Heart left ventricle (tissue), 16 donors: ENCODE measurements at regions not wholly inside any gene's neighbourhood (a gene's known extent, or its start where the extent isn't known, plus 50 kb on each side); places are given as distances from the start of the nearest gene placed in this dataset.
A peak's percentile ranks its signal among the peaks of the same experiment; 100 is the strongest.

Experiments
- ATAC-seq, 4 donors: fragments of 200-7000 bp; cut with Tn5 transposase; one replicate each; pipeline ENCODE4 v1.9.1; 2020 to 2022; ENCODE audit warnings: moderate library complexity in 4 of 4, mild to moderate bottlenecking in 3 of 4, moderate number of reproducible peaks in 1 of 4
- DNase-seq, 5 donors: peaks; one replicate each; pipeline ENCODE4 v3.0.0-alpha.2; 2020
- H3K27ac ChIP-seq, 12 donors: fragments of 200-600 bp; sonication (generic) in 4 of 12; one replicate each; pipeline versions ENCODE4 v1.5.0 to v1.8.0; 2016 to 2022; ENCODE audit warnings: mild to moderate bottlenecking in 2 of 12
- H3K27me3 ChIP-seq, 9 donors: fragments of 200-600 bp; sonication (generic) in 2 of 9; one replicate each; pipeline versions ENCODE4 v1.5.1 to v1.8.0; 2016 to 2022; ENCODE audit warnings: mild to moderate bottlenecking in 3 of 9
- H3K36me3 ChIP-seq, 9 donors: fragments of 200-600 bp; sonication (generic) in 2 of 9; one replicate each; pipeline versions ENCODE4 v1.5.0 to v1.8.0; 2018 to 2022; ENCODE audit warnings: mild to moderate bottlenecking in 2 of 9
- H3K4me1 ChIP-seq, 12 donors: fragments of 200-600 bp; sonication (generic) in 4 of 12; one replicate each; pipeline versions ENCODE4 v1.5.0 to v1.8.0; 2016 to 2022; ENCODE audit warnings: mild to moderate bottlenecking in 3 of 12
- H3K4me3 ChIP-seq, 12 donors: fragments of 200-600 bp; sonication (generic) in 4 of 12; one replicate each; pipeline versions ENCODE4 v1.5.0 to v1.8.0; 2017 to 2022; ENCODE audit warnings: mild to moderate bottlenecking in 9 of 12, moderate library complexity in 4 of 12
- H3K9me3 ChIP-seq, 12 donors: fragments of 200-600 bp; sonication (generic) in 4 of 12; one replicate each; pipeline versions ENCODE4 v1.5.0 to v1.8.0; 2016 to 2022; ENCODE audit warnings: mild to moderate bottlenecking in 1 of 12
- POLR2A ChIP-seq, 2 donors: fragments of 450-650 bp; IDR thresholded peaks; one replicate each; pipeline ENCODE4 v1.6.1; 2017; ENCODE audit warnings: antibody characterized with exemption in 2 of 2, mild to moderate bottlenecking in 2 of 2, moderate library complexity in 2 of 2
- WGBS, 4 donors: extraction: QIAGEN DNeasy Blood & Tissue Kit in 2 of 4; methylation state at CpG; one replicate each; pipeline versions ENCODE4 v1.1.5 to v1.1.7; 2013 to 2018; 5-methylcytosine and 5-hydroxymethylcytosine counted together
- intact Hi-C, 10 donors: fragments of 100-400 bp; cut with DNase I; formaldehyde crosslinking; loops; one replicate each; pipeline versions ENCODE4 v1.11.1 to v1.14.2; 2022
- TF ChIP-seq, protein P1 (sequence below), 12 donors: fragments of 200-600 bp; sonication (generic) in 4 of 12; IDR thresholded peaks; one replicate each; pipeline versions ENCODE4 v1.5.0 to v1.8.0; 2018 to 2022; ENCODE audit warnings: antibody characterized with exemption in 12 of 12, mild to moderate bottlenecking in 5 of 12
- donor health status: ischemic (EF 13 %, LVEDD 7.1; RV severe dilation, severe dysfunction).
- donor health status: healthy with polysubstance abuse.
- donor health status: DM: no; HTN: yes; CAD: no.
- donor health status: DM: no; HTN: no; CAD: no.
- donor health status: ischemic (EF 25% LVEDD 6.9; RV normal size, moderate dysfunction).
- donor health status: ischemic (EF 25% LVEDD 5.7; RV mildly dilated, moderate dysfunction).
- donor health status: healthy.
- donor health status: DM: yes; HTN: yes; CAD: no.
- donor health status: ischemic (EF 35%, LVEDD 5.7; RV mildly dilated, moderate dysfunction).
- donor health status: nonischemic (EF 11% LVEDD 7.7; RV severe dilation, severe dysfunction).
- donor health status: DM: yes; HTN: yes; CAD: no.
- donor health status: PGD.
- donor health status: ischemic (EF 29% LVEDD 5.4; RV normal size, mild dysfunction).
- donor health status: nonischemic (EF 23%, LVEDD 6.1; RV moderate dilation, normal function).

DNA sequence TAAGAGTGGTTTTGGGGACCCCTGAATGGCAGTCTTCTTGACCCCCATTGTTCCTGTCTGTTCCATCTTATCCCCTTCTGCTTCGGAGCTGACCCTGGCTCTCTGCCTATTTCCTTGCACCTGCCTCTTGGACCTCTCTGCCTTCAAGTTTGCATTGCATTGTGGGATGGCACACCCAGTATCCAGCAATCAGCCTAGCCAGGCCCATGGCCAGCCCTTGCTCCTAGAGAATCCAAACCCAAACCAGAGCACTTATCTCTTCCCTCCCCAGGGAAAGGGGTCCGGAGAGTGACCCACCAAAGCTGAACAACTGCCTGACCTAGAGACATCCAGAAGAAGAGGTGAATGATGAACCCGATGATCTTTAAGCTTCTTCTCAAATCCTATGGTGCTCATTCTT is 607.3 kb upstream of the CADM1 start:
- TF ChIP-seq, protein P1, sequence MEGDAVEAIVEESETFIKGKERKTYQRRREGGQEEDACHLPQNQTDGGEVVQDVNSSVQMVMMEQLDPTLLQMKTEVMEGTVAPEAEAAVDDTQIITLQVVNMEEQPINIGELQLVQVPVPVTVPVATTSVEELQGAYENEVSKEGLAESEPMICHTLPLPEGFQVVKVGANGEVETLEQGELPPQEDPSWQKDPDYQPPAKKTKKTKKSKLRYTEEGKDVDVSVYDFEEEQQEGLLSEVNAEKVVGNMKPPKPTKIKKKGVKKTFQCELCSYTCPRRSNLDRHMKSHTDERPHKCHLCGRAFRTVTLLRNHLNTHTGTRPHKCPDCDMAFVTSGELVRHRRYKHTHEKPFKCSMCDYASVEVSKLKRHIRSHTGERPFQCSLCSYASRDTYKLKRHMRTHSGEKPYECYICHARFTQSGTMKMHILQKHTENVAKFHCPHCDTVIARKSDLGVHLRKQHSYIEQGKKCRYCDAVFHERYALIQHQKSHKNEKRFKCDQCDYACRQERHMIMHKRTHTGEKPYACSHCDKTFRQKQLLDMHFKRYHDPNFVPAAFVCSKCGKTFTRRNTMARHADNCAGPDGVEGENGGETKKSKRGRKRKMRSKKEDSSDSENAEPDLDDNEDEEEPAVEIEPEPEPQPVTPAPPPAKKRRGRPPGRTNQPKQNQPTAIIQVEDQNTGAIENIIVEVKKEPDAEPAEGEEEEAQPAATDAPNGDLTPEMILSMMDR (IDR thresholded peaks at IDR 0.05), result no peak
- TF ChIP-seq POLR2A (IDR thresholded peaks at IDR 0.05), result no peak
- Histone ChIP-seq H3K27ac (no peak overlapping the region), H3K27me3 (no peaks in the 10 kb centered on the region), H3K4me3 (no peak overlapping the region), H3K36me3 (no peaks in the 10 kb centered on the region), H3K9me3 (peaks cover 0 to 13% (median 0%) of the 10 kb centered on the region in 12 donors), H3K4me1 (peaks cover 0 to 4% (median 0%) of the 10 kb centered on the region in 12 donors)
- intact Hi-C loops, result no loop called here
- ATAC-seq (no peak), DNase-seq (no peak)
- 83 to 92% (median 88%) methylated on average over 3 of the region's 3 CpGs for WGBS, 4 donors

DNA sequence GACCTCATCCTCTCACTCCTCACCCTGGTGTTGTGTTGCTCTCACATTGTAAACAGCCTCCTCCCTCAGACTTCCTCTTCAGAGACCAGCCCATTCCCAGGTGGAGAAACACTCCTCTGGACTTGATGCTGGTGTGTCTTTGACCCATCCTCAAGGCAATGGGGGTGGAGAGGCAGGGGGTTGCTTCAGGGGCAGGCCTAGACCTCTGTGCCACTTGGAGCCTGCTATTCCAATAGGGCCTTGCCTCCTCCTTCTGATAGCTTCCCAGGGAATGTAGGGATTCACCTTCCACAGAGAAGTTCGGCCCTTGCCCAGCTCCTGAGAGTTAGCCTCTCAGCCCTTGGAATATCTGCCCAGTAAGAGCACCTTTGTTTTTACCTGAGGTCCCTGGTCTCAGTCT is 606.6 kb upstream of the CADM1 start:
- 85 to 100% (median 90%) methylated on average over 1 of the region's 1 CpG; no CpG with 5 or more reads in 1 of the 4 donors for WGBS, 4 donors
- TF ChIP-seq, protein P1 (IDR thresholded peaks at IDR 0.05), result no peak
- TF ChIP-seq POLR2A (IDR thresholded peaks at IDR 0.05), result no peak
- no peak for ATAC-seq

DNA sequence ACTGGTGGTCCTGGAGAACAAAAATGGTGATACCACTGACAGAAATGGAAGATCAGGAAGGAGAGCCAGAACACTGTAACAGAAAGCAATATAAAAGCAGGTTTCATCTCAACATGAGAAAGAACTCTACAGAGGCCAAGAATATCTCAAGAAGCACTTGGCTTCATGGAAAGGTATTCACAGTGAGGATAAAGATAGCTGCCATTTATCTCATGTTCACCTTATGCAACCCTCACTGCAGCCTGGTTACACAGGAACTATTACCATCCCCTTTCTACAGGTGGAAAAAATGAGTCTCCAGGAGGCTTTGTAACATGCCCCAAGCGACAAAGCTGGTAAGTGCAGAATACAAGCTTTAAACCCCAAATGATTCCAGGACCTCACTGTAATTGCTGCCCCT is 606.1 kb upstream of the CADM1 start:
- intact Hi-C loops, result no loop called here
- peak in 1 of 4 donors; percentile 69 for ATAC-seq
- no peak overlapping the region for H3K27ac ChIP-seq

More for the DNA sequence above, 606.6 kb upstream of the CADM1 start:
- Histone ChIP-seq H3K36me3 (no peaks in the 10 kb centered on the region), H3K27me3 (no peaks in the 10 kb centered on the region), H3K4me1 (peaks cover 0 to 4% (median 0%) of the 10 kb centered on the region in 12 donors), H3K4me3 (no peak overlapping the region), H3K9me3 (peaks cover 0 to 13% (median 0%) of the 10 kb centered on the region in 12 donors), H3K27ac (no peak overlapping the region)
- DNase-seq, result no peak
- intact Hi-C loops, result no loop called here

DNA sequence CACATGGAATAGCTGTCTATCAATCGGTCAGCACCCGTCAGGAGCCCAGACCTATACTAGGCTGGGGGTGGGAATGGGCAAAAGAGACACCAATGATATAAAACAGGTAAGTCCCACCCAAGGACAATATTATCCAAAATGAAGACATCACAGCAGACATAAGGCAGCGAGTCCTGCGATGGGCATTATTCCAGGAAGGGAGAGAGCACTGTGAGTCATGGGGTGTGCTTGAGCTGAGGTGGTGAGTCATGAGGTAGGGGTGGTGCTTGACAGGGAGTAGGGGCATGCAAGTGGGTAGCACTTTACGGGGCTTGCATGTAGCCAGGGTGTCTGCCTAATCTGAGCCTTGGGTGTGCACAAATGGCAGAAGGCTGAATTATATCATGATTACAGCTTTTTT is 605.0 kb upstream of the CADM1 start:
- intact Hi-C loops, result no loop called here
- H3K27me3 ChIP-seq, result no peaks in the 10 kb centered on the region
- DNase-seq (peak in 1 of 5 donors; percentile 35), ATAC-seq (peak in 2 of 4 donors; percentile 56 to 77)
- peaks cover 0 to 4% (median 0%) of the 10 kb centered on the region in 12 donors for H3K4me1 ChIP-seq
- 76 to 88% (median 87%) methylated on average over 5 of the region's 5 CpGs for WGBS, 4 donors
- no peaks in the 10 kb centered on the region for H3K36me3 ChIP-seq
- no peak overlapping the region for H3K4me3 ChIP-seq
- TF ChIP-seq, protein P1 (IDR thresholded peaks at IDR 0.05), result no peak
- TF ChIP-seq POLR2A (IDR thresholded peaks at IDR 0.05), result no peak
- no peak overlapping the region for H3K27ac ChIP-seq
- H3K9me3 ChIP-seq, result peaks cover 0 to 13% (median 0%) of the 10 kb centered on the region in 12 donors

More for the DNA sequence above, 606.1 kb upstream of the CADM1 start:
- Histone ChIP-seq H3K4me1 (peaks cover 0 to 4% (median 0%) of the 10 kb centered on the region in 12 donors), H3K36me3 (no peaks in the 10 kb centered on the region), H3K4me3 (no peak overlapping the region), H3K27me3 (no peaks in the 10 kb centered on the region), H3K9me3 (peaks cover 0 to 13% (median 0%) of the 10 kb centered on the region in 12 donors)
- no peak for TF ChIP-seq POLR2A (IDR thresholded peaks at IDR 0.05)
- TF ChIP-seq, protein P1 (IDR thresholded peaks at IDR 0.05), result no peak
- no peak for DNase-seq
- 71 to 100% (median 84%) methylated on average over 1 of the region's 1 CpG for WGBS, 4 donors
